Dendritic cell treated with granulocyte-macrophage colony-stimulating factor and Interleukin-4, amounts not matched to agents 40 ng/mL and 50 ng/mL, for 4 days (primary cell): ENCODE measurements at regions not wholly inside any gene's neighbourhood (a gene's known extent, or its start where the extent isn't known, plus 50 kb on each side); places are given as distances from the start of the nearest gene placed in this dataset.

Source experiments
- H3K27ac Mint-ChIP-seq: one replicate; pipeline ENCODE4 v1.8.0; 2022; ENCODE audit warnings: mild to moderate bottlenecking, mixed read lengths
- H3K27me3 Mint-ChIP-seq: one replicate; pipeline ENCODE4 v1.8.0; 2022; ENCODE audit warnings: mild to moderate bottlenecking, mixed read lengths
- H3K36me3 Mint-ChIP-seq: one replicate; pipeline ENCODE4 v1.8.0; 2022; ENCODE audit warnings: low read depth, mixed read lengths
- H3K4me1 Mint-ChIP-seq: one replicate; pipeline ENCODE4 v1.8.0; 2022; ENCODE audit warnings: low read depth, mixed read lengths
- H3K4me3 Mint-ChIP-seq: one replicate; pipeline ENCODE4 v1.8.0; 2022; ENCODE audit warnings: mild to moderate bottlenecking, moderate library complexity, mixed read lengths
- H3K9me3 Mint-ChIP-seq: one replicate; pipeline ENCODE4 v1.8.0; 2022; ENCODE audit warnings: mixed read lengths
- intact Hi-C: fragments of 100-400 bp; cut with micrococcal nuclease; formaldehyde crosslinking; loops from one replicate; pipeline ENCODE4 v1.15.0; 2022

DNA sequence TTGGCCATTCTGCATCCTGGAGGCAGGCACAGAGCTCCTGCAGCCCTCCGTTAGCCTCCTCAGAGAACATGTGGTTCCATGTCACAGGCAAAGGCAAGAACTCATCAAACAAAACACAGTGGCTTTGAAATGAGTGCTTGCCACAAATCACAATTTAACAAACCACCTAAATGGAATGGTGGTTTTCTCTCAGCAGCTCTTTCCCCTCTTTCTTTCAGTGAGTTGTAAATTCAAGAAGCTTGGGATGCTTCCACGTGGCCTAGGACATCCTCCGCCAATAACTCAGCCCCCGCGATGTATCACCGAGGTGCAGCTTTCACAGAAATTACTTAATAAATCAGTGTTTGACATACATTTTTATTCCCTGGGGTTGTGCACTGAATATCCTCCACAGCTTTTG, 65.4 kb upstream of the RFC3 start:
- Mint-ChIP-seq H3K36me3 (no peaks in the 10 kb centered on the region), H3K27me3 (no peaks in the 10 kb centered on the region), H3K4me1 (peaks cover 6% of the 10 kb centered on the region), H3K4me3 (no peak overlapping the region), H3K9me3 (no peaks in the 10 kb centered on the region), H3K27ac (no peak overlapping the region)
- intact Hi-C loops = no loop called here

- intact Hi-C loops = no loop called here
- Mint-ChIP-seq H3K27ac (no peak overlapping the region), H3K36me3 (no peaks in the 10 kb centered on the region), H3K27me3 (no peaks in the 10 kb centered on the region), H3K4me1 (peaks cover 11% of the 10 kb centered on the region), H3K4me3 (no peak overlapping the region), H3K9me3 (no peaks in the 10 kb centered on the region)
Observed at GRCh38 chr13:33756929-33757328, 61.0 kb upstream of the RFC3 start.

DNA sequence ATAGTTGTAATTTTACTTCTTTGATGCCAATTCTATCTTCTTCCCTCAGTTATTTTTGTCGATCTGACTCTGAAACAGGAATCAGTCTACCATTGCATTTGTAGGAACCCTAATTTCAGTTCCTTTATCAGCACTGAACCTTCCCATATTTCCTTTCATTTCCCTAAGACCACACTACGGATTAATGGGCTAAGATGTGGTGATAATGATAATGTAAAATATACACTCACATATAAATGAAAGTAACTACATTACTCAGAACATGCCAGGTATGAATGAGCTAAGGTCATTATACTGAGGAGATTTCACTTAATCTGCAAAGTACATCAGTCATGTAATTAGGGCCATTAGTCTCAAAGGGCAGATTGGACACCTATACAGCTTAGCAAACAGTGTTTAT, 60.2 kb upstream of the RFC3 start:
- Mint-ChIP-seq H3K27me3 (no peaks in the 10 kb centered on the region), H3K4me1 (peaks cover 11% of the 10 kb centered on the region), H3K4me3 (no peak overlapping the region), H3K9me3 (no peaks in the 10 kb centered on the region), H3K27ac (no peak overlapping the region), H3K36me3 (no peaks in the 10 kb centered on the region)
- intact Hi-C loops = no loop called here

- H3K27ac Mint-ChIP-seq = no peak overlapping the region
- H3K9me3 Mint-ChIP-seq = no peaks in the 10 kb centered on the region
- H3K27me3 Mint-ChIP-seq = no peaks in the 10 kb centered on the region
- no peak overlapping the region for H3K4me3 Mint-ChIP-seq
- H3K36me3 Mint-ChIP-seq = no peaks in the 10 kb centered on the region
- intact Hi-C loops = no loop called here
- H3K4me1 Mint-ChIP-seq = peaks cover 11% of the 10 kb centered on the region
Observed at GRCh38 chr13:33758113-33758512, 59.8 kb upstream of the RFC3 start.

DNA sequence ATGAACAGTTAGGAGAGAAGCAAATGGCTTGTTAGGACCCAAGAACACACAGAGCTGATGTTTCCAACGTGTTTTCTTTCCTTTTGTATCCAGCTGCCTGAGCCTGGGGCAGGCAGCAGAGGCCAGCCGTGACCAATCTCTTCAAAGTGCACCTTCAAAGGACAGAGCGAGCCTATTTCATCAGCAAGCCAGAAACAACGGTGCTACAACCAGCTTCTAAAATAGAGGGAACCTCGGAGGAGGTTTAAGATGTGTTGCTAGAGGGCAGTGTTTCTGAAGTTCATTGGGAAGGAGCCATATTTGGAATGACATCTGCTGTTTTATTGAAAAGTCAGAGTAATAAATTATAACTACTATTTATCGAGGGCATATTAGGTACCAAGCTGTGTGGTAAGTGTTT, 56.2 kb upstream of the RFC3 start:
- intact Hi-C loops = no loop called here
- H3K4me1 Mint-ChIP-seq = peaks cover 5% of the 10 kb centered on the region
- no peaks in the 10 kb centered on the region for H3K27me3 Mint-ChIP-seq
- H3K9me3 Mint-ChIP-seq = no peaks in the 10 kb centered on the region
- no peak overlapping the region for H3K27ac Mint-ChIP-seq
- no peaks in the 10 kb centered on the region for H3K36me3 Mint-ChIP-seq
- no peak overlapping the region for H3K4me3 Mint-ChIP-seq

- H3K4me1 Mint-ChIP-seq = peaks cover 5% of the 10 kb centered on the region
- H3K4me3 Mint-ChIP-seq = no peak overlapping the region
- no peaks in the 10 kb centered on the region for H3K27me3 Mint-ChIP-seq
- no peaks in the 10 kb centered on the region for H3K36me3 Mint-ChIP-seq
- no peak overlapping the region for H3K27ac Mint-ChIP-seq
- no peaks in the 10 kb centered on the region for H3K9me3 Mint-ChIP-seq
- intact Hi-C loops = no loop called here
Observed at GRCh38 chr13:33763021-33763420, 54.9 kb upstream of the RFC3 start.

DNA sequence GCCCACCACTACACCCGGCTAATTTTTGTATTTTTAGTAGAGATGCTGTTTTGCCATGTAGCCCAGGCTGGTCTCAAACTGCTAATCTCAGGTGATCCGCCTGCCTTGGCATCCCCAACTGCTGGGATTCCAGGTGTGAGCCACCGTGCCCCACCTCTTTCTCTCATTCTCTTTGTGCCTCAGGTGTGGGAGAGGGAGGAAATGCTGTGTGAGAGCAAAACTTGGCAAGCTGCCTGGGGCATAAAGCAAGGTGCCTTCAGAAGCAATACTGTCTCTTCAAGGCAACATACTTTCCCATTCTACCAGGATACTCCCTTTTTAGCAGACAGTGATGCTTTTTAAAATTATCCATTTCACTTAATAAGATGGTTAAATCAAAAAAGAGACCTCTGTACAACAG, 53.2 kb upstream of the RFC3 start:
- no peak overlapping the region for H3K4me3 Mint-ChIP-seq
- no peak overlapping the region for H3K27ac Mint-ChIP-seq
- no peaks in the 10 kb centered on the region for H3K9me3 Mint-ChIP-seq
- no peaks in the 10 kb centered on the region for H3K36me3 Mint-ChIP-seq
- no peaks in the 10 kb centered on the region for H3K27me3 Mint-ChIP-seq
- intact Hi-C loops = no loop called here
- H3K4me1 Mint-ChIP-seq = no peaks in the 10 kb centered on the region

DNA sequence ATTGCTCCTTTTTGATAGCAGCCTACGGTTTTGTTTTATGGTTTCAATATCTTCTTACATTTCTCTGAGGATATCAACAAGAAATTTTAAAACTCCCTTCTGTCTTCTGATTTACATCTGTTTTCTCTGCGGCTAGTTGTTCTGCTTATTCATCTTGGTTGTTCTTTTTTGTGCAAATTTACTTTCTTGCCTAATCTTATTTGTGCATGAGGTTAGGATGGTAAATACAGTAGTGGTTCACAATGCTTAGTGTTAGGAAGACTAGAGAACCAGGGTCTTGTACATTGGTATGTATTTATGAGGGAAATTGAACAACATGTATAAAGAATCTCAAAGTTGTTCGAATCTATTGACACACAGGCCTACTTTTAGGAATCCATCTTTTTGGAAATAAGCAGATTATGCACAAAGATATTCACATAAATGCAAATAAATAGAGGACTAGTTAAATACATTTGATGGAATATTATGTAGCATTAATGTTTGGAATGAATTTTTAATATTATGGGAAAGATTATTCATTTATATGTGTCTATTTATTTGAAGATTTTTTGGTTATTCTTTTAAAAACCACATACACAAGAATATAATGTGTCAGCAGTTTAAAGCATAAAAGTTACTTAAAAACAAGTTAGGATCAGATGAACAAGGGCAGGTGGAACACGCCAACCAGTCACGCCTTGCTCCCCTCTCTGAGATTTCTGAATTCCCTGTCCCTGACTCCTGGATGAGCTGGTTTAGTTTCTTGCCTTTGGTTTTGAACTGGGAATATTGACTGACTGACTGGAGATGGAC, 51.4 kb upstream of the RFC3 start:
- no peak overlapping the region for H3K27ac Mint-ChIP-seq
- H3K9me3 Mint-ChIP-seq = no peaks in the 10 kb centered on the region
- no peaks in the 10 kb centered on the region for H3K36me3 Mint-ChIP-seq
- no peaks in the 10 kb centered on the region for H3K4me1 Mint-ChIP-seq
- H3K4me3 Mint-ChIP-seq = no peak overlapping the region
- intact Hi-C loops = no loop called here
- no peaks in the 10 kb centered on the region for H3K27me3 Mint-ChIP-seq

DNA sequence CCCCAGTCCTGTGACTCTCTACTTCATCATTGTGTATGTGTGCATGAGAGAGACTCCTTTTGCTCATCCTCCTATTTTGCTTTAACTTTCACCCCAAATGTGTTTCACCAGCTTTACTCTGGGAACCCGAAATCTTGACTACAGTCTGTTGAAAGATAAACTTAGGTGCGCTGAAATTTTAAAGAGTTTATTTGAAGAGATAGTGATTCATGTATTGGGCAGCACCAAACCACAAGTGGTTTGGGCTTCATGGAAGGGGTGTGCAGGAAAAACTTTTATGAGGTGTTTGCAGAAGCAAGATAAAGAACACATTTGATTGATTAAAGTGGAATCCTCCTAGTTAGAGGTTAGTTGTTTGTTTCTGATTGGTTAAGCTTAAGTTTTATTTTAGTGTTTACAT, 50.8 kb upstream of the RFC3 start:
- Mint-ChIP-seq H3K4me3 (no peak overlapping the region), H3K4me1 (no peaks in the 10 kb centered on the region), H3K36me3 (no peaks in the 10 kb centered on the region), H3K9me3 (no peaks in the 10 kb centered on the region), H3K27me3 (no peaks in the 10 kb centered on the region), H3K27ac (no peak overlapping the region)
- intact Hi-C loops = no loop called here
